NCI-H446 (cell line): ENCODE measurements at regions not wholly inside any gene's neighbourhood (a gene's known extent, or its start where the extent isn't known, plus 50 kb on each side); places are given as distances from the start of the nearest gene placed in this dataset.
A peak's percentile ranks its signal among the peaks of the same experiment; 100 is the strongest.

Experiments used
- DNase-seq, 2 experiments: peaks; one replicate each; lab custom pipeline; 2025; lab: John Stamatoyannopoulos, UW

DNA sequence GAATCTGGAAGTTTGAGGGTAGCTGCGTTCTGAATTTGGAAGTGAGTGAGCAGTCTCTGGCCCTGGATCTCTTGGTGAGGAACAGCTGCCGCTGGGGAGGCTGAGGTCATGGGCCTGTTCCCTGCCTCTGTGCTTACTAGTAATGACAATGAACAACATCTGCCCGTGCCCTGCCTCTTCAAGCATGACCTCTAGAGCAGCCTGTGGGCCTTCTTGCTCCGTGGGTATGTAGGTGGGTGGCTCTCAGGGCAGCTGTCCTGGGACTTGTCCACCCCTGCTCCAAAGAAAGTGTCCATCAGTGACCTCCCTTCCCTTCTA is 186.2 kb downstream of the CXCL12 start:
- DNase-seq: no peak

DNA sequence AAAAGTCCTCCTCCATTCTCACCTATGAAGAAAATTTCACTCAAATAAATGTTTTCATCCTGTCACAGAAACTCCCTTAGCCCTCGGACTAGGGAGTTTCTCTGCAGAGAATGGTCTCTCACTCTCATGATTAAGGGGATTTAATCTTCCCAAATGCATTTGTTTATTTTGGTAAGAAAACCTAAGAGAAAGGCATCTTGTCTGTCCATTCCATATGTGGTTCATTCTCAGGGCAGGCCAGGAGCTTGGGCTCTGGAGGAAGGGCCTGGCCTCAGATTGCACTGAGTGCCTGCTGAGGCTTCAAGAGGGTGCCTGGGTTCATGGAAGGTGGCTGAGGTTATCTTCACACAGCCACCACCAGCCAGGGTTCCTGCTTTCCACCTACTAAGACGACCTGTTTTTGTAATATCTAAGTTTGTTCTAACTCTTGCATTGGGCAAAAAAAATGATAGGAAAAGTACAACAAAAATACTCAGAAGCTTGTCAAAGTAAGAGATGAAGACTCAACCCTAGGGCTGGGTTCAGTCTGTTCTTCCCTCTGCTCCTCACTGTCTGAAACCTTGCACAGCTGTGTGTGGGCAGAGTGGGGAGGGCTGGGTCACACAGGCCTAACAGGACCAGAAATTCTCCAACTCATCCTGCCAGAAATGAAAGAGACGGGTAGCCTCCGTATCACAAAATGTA is 186.7 kb downstream of the CXCL12 start:
- DNase-seq: no peak

DNA sequence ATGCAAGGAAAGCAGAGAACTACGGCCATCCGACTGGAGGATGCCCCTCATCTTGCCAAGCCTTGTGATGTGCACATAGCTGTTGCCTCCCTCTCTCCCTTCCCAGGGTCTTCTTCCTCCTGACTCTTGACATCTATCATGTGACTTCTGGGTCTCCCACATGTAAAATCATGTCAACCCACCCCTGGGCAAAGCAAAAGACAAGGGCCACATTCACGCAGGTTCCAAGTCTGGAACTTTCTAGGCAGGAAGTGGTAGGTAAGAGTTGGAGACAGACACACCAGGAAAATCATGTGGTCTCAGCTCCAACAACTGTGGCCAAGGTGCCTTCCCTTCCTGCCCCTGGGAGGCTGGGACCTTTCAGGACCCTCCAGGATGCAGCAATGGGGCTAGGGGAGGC is 187.3 kb downstream of the CXCL12 start:
- DNase-seq: no peak

DNA sequence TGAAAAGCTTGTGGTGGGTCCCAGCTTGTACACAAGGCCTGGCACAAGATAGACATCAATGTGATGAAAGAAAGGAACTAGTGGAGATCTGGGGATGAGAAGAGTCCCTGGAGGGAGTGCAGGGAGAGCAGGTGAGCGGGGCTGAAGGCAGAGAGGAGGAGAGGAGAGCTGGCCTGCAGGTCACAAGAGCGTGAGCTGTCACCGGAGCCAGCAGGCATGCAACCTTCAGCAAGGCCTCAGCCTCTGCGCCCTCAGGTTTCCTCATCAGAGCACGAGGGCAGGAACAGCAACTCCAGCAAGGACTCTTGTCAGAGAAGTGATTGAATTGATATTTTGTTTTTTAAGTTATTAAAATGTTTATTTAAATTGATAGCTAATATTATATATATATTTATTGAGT is 188.6 kb downstream of the CXCL12 start:
- DNase-seq: no peak

DNA sequence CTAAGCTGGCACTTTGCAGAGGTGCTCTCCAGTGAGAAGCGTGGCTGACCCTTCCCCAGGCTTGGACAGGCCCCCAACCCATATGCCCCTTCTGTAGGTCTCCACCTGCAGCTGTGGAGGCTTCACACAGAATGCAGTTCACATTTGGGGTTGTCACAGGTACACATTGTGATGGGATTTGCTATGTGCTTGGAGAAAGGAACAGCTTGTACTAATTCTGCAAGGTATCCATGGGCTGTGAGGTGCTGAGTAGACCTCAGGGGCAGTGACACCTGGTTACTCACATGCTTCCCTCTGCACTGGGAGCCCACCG is 188.9 kb downstream of the CXCL12 start:
- no peak for DNase-seq

DNA sequence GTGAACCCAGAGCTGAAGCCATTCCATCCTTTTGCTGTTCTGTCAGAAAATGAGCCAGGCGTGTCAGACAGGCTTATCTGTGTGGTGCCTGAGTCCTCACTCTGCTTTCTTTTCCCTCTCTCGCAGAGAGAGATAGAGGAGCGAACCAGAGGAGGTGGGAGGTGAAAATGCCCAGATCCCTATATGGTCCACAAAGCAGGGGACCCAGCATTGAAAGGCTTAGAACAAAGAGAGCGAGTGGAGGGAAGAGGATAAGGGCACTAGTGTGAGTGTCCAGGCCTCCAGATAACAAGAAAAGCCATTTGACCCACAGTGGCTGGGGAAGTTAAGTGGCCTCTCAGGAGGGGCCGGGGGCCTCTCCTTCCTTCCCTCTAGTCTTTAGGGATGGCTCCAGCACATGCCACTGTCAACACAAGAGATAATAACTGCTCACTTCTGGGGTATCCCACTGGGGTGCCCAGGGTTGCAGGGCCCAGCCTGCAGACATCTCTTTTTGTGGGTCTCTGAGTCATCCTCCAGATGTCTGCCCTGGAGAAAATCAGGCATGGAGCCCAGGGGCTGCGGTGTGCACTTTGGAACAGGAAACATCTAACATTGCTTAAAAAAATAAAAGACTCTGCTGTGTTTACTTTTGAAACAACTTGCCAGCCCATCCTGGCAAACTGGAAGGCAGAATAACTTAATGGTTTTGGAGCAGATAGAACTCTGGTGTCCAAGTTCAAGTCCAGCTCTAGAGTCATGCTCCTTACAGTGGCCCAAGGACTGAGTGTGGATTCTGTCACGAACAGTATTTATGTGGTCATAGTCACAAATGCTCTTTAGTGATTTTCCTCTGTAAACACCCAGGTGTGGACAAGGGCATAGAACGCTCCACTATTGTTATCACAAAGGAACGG is 189.5 kb downstream of the CXCL12 start:
- DNase-seq: no peak

DNA sequence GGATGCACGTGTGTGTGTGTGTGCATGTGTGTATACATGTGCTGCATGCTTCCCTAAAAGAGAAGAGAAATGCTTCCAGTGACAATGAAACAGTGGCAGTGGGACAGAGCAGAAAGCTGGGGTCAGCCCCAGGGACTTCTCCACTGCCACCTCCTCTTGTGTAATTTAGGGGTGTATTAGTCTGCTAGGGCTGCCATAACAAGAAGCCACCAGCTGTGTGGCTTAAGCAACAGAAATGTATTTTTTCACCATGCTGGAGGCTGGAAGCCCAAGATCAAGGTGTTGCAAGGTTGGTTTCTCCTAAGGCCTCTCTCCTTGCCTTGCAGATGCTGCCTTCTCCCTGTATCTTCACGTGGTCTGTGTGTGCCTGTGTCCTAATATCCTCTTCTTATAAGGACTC is 190.5 kb downstream of the CXCL12 start:
- no peak for DNase-seq

DNA sequence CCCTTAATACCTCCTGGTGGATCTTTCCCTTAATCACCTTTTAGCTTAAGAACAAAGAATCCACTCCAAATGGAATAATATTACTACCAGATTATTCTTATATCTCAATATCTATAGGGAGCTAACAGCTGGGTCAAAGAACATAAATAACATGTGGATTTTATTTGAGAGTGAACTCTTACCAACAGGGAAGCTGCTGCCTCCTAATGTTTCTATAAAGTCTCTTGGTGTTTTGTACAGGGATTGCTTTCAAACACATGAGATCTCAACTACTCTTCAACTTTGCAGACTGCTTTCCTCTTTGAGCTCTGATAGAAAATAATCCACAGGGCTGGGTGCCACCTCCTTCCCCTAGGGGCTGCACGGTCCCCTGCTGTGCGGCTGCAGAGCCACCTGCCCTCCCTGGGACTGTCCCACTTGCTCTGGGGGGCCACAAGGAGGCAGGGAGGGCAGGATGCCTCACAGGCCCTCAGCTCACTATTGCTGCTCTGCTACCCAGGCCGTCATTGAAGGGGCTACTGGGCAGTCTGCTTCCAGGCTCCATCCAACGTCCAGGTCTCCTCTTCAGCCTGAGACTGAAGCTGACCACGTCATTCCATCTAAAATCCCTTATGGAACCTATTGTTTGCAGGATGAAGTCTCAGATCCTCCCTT is 191.2 kb downstream of the CXCL12 start:
- no peak for DNase-seq

DNA sequence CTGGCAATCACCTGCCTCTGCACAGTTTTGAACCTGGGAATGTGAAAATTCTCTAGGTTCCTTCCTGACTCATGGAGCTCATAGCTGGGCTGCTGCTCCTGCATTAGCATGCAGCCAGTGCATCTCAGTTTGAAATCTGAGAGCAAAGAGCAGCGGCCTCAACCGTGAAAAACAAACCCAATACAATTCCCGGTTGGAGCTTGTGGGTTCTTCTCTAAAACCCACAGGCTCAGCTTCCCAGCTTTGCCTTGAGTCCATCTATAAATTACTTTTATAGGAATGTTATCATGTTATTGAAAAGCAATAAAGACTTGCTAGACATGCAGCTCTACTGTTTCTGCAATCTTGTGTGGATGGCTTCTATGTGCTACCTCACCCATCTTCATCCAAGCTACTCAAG is 191.7 kb downstream of the CXCL12 start:
- DNase-seq: no peak

DNA sequence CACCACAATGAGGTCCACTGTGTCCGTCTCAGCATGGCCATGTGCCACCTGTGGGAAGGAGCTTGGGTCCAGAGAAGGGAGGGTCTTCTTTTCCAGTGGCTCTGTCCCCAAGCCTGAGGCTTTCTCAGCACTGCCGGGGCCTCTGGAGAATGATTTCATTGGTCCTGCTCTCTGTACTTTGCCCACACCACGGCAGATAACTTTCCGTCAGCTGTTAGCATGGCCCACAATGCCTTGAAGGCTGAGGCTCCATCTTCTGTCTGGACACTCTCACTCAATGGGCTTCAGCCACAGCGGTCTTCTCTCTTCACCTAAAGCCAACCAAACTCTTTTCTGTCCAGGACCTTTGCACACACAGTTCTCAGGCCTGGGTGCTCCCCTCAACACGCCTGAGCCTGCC is 192.5 kb downstream of the CXCL12 start:
- DNase-seq: no peak

DNA sequence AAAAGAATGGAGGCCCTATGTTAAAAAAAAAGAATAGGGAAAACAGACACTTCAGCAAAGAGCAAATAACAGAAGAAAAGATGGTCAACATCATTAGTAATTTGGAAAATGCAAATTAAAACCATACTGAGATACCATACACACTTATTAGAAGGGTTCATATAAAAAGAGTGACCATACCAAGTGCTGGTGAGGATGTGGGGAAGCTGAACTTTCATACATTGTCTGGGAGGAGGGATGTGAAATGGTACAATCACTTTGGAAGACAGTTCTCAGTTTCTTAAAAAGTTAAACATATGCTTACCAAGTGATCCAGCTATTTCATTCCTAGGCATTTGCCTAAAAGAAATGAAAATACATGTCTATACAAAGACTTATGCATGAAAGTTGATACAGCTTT is 194.4 kb downstream of the CXCL12 start:
- DNase-seq: no peak

DNA sequence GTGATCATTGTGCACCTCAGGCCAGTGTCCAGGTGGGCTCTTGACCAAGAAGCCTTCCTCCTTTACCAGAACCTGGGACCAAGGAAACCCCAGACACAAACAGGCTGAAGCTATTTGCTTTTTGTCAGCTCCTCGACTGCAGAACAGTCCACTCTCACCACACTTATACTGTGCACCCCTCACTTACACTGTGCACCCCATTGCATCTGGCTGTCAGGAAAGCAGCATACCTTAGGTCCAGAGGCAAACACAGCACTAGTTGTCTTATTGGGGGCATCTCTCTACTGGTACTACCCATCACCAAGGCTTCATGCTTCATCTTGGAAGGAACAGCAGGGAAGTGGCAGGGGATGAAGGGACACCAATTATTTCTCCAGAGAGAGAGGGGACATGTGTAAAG is 198.1 kb downstream of the CXCL12 start:
- no peak for DNase-seq

DNA sequence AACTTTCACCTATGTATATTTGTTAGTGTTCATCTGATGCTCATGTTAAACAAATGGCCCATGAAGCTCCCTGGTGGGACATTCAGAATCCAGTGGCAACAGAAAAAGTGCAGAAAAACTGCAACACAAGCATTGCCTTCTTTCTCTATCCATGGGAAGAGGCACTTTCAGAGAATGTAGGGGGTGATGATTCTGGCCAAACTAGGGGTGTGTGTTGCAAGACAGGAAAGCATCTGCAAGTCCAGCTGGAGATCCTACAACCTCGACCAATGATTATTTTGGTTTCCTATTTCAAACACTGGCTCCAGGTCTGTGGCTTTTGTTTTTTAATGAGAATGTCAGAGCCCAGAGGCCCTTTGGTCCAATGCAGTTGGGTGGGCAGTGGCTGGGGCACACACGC is 198.7 kb downstream of the CXCL12 start:
- no peak for DNase-seq

DNA sequence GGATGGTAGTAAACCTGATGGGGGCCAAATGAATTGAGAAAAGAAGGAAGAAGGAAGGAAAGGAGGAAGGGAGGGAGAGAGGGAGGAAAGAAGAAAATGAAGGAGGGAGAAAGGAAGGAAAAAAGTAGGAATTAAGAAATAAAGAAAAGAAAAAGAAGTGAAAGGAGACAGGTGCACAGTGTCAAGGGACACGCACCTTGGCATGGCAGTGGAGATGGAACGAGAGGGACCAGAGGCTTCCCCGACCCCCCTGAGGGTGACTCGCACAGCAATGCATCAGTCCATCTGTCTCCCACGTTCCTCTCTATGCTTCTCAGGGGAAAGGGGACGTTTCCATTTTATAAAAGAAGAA is 199.6 kb downstream of the CXCL12 start:
- DNase-seq: no peak

DNA sequence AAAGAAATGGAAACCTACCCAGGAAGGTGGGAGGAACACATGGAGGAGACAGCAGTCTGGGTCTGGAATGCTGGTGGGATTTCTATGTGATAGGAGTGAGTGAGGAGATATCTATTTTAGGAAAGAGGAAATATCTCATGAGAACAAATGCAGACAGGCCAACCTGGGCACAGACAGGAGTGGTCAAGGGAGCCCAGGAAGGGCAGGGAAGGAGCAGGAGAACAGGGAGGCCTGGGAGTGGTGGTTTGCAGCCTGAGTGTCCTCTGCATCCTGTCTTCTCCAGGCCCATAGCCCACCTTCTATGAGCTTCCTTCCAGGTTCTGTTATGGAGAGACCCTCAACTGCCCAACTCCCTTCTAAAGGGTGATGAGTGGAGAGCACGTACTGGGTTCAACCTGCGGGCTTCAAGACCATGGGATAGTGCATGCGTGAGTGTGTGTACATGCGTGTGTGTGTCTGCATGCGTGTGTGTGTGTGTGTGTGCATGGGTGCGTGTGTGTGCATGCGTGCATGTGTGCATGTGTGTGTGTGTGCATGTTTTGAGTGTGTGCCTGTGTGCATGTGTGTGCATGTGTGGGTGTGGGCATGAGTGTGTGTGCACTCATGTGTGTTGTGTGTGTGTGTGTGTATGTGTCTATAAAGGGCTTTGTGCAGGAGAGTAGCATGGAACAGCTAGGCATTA is 200.1 kb downstream of the CXCL12 start:
- DNase-seq: no peak

DNA sequence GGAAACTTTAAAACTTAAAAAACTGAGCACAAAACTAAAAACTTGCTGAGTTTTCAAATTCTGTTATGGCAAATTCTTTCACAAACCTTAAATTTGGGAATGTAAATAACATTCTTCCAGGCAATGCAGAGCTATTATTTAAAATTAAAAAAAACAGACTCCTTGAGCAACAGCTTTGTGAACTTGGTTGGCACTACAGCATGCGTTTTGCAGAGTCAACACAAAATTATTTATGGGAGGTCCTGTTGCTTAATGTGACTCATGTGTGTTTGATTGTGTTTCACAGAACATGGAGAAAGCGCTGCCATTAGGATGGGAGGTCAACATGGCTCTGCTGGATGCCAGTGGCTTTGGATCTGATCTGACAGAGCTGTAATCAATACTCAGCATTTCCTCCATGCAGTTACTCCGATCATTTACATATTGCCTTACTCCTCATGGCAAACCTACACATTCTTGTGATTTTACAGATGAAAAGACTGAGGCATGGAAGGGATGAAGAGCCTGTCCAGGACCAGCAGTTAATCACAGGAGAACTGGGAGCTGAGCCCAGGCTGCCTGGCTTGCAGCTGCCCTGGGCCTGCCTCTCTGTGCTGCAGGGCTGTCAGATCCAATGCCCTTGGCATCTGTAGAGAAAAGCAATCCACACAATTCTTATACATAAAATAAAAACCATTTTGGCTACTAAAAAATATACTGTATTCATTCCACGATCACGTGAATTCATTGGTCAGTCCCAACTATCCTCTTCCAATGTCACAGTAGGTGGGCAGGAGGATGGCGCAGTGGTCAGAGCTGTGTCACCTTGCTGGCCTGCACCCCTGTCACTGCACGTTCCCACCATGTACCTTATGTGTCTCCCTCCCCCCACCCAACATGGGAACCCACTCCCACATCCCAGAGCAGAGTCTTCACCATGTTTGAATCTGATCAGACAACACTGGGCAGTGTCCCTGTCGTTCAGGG is 200.9 kb downstream of the CXCL12 start:
- no peak for DNase-seq

DNA sequence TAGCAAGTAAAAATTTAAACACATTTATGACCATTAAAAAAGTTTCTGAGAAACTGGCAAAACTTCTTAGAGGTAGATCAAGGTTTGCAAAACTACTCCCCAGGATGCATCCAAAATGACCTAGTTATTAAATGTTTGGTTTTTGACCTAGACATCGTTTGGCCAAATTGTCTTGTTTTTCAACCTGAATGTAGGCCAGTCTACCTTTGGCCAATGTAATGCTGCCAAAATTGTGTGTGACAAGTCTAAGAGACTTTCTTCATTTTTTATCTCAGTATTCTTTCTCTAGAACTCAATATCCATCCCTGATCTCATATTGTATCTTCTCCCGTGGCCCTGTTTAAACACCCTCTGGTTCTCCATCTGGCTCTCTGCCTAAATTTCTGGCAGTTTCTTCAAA is 202.0 kb downstream of the CXCL12 start:
- DNase-seq: no peak

DNA sequence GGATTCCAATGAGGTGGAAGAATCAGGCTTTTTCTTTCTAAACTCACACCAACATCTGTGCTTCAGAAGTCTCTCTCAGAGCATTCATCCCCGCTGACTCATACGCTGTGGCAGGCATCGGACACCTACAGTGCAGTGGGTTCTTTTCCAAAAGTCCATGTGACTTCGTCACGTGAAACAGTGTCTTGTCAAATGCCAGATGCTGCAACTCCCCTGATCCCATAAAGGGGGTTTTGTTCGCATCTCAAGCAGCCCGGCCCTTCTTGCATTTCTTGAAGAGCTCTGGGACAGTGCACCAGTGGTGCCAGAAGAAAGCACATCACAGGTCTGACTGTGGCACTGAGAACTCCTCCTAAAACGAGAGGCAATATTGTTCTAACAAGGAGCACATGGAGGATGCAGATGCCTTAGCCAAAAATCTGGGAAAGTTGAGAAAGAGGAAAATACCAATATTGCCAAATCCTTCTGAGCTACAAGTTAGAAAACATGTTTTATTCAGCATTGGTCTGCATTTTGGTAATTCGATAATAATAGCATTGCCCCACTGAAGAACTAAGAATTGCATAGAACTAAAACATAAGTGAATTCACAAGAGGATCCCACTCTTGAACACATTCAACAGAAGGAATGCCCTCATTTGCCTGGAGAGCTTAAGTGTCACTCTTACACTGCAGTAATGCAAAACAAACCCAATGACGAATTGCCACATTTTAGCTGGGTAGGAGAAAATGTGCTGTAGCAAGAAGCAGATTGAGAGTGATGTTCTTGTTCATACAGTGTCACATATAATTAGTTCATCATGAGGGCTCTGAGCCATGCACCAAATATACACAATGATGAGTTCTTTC is 204.4 kb downstream of the CXCL12 start:
- peak; percentile 0 to 48 for DNase-seq

DNA sequence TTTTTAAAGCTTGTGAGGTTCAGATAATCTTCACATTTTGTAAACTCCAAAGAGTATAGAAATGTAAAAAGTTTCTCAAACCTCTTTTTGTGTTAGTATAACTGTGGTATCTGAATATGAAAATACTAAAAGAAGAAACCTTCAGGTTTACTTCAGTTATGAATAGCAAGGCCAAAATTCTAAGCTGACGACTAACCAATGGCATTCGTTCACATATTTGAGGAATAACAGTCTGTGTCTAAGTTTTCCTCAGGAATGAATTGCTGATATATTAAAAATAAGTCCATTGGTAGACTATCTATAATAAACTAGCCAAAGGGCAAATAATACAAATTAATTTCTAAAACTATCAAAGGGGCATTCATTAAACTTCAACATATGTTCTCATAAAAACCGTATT is 206.0 kb downstream of the CXCL12 start:
- no peak for DNase-seq

DNA sequence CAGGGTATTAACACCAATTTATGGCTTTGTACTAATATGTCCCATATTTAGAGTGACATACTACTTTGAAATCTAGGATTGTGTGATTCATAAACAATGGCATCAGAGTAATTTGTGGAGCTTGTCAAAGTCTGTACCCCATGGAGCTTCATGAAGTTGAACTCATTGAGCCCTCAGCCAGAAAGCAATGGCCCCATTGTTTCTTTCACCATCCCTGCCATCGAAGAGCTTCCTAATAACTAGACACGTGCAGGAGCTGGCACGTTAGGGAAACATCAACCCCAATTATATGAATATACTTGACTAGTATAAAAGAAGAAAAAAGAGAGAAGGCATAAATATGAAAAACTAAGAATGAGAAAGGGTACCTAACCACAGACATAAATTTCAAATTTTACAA is 206.6 kb downstream of the CXCL12 start:
- no peak for DNase-seq

DNA sequence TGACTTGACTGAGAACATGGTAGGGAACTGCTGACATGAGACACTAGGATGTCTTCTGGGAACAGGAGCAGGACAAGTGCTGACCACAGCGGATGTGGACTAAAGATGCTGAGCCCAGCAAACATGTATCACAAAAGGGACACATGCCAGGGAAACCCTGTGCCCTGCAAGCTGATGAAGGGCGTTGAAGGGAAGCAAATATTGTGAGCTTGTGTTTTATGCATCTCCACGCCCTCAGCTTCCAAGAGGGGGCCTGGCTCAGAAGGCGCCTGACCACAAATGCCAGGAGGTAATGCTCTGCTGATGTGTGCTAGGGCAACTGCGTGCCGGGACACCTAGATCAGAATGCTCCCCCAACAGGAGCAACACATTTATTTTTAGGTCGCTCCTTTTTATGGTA is 207.3 kb downstream of the CXCL12 start:
- no peak for DNase-seq
